ENCODE measurements at regions not wholly inside any gene's neighbourhood (a gene's known extent, or its start where the extent isn't known, plus 50 kb on each side); places are given as distances from the start of the nearest gene placed in this dataset.

GRCh38 chr4:82126512-82127040, 247.2 kb downstream of the HNRNPD start:
- no peak for TF ChIP-seq CTCF (IDR thresholded peaks at IDR 0.05; ENCODE audit: control extremely low read depth, extremely low read depth)
- ATAC-seq (ENCODE audit: insufficient read depth, low FRiP score) (no peak), DNase-seq (no peak)
- Histone ChIP-seq H3K9me3 (ENCODE audit: control insufficient read depth in 4 of 4, insufficient read depth in 3 of 4, low read length in 3 of 4) (no peaks in the 10 kb centered on the region), H3K4me3 (no peak overlapping the region), H3K27me3 (ENCODE audit: control insufficient read depth in 3 of 3, insufficient read depth in 3 of 3, low read length in 2 of 3) (no peaks in the 10 kb centered on the region), H3K36me3 (ENCODE audit: control insufficient read depth in 4 of 4, insufficient read depth in 4 of 4, low read length in 4 of 4) (no peaks in the 10 kb centered on the region), H3K4me1 (ENCODE audit: control insufficient read depth in 5 of 5, insufficient read depth in 5 of 5, low read length in 5 of 5) (no peaks in the 10 kb centered on the region), H3K9ac (ENCODE audit: insufficient read depth in 1 of 2, low read length in 2 of 2) (no peak overlapping the region), H3K27ac (ENCODE audit: low read depth in 1 of 2, low read length in 1 of 2) (no peak overlapping the region)
- WGBS, 2 donors, result 75 to 91% methylated on average over 5 of the region's 5 CpGs

- H3K27ac ChIP-seq (ENCODE audit: low read depth in 1 of 2, low read length in 1 of 2), result no peak overlapping the region
- no peaks in the 10 kb centered on the region for H3K27me3 ChIP-seq (ENCODE audit: control insufficient read depth in 3 of 3, insufficient read depth in 3 of 3, low read length in 2 of 3)
- no peak for TF ChIP-seq CTCF (IDR thresholded peaks at IDR 0.05; ENCODE audit: control extremely low read depth, extremely low read depth)
- H3K9me3 ChIP-seq (ENCODE audit: control insufficient read depth in 4 of 4, insufficient read depth in 3 of 4, low read length in 3 of 4), result no peaks in the 10 kb centered on the region
- no peak overlapping the region for H3K9ac ChIP-seq (ENCODE audit: insufficient read depth in 1 of 2, low read length in 2 of 2)
- ATAC-seq (ENCODE audit: insufficient read depth, low FRiP score) (no peak), DNase-seq (no peak)
- H3K36me3 ChIP-seq (ENCODE audit: control insufficient read depth in 4 of 4, insufficient read depth in 4 of 4, low read length in 4 of 4), result no peaks in the 10 kb centered on the region
- H3K4me3 ChIP-seq, result no peak overlapping the region
- no peaks in the 10 kb centered on the region for H3K4me1 ChIP-seq (ENCODE audit: control insufficient read depth in 5 of 5, insufficient read depth in 5 of 5, low read length in 5 of 5)
- 78 to 85% methylated on average over 6 of the region's 6 CpGs for WGBS, 2 donors
These were observed 247.9 kb downstream of the HNRNPD start for GRCh38 chr4:82125787-82126297.

GRCh38 chr4:82124932-82125786, 248.6 kb downstream of the HNRNPD start:
- H3K4me1 ChIP-seq (ENCODE audit: control insufficient read depth in 5 of 5, insufficient read depth in 5 of 5, low read length in 5 of 5), result no peaks in the 10 kb centered on the region
- H3K9ac ChIP-seq (ENCODE audit: insufficient read depth in 1 of 2, low read length in 2 of 2), result no peak overlapping the region
- no peaks in the 10 kb centered on the region for H3K36me3 ChIP-seq (ENCODE audit: control insufficient read depth in 4 of 4, insufficient read depth in 4 of 4, low read length in 4 of 4)
- H3K4me3 ChIP-seq, result no peak overlapping the region
- H3K9me3 ChIP-seq (ENCODE audit: control insufficient read depth in 4 of 4, insufficient read depth in 3 of 4, low read length in 3 of 4), result no peaks in the 10 kb centered on the region
- ATAC-seq (ENCODE audit: insufficient read depth, low FRiP score) (no peak), DNase-seq (no peak)
- no peak for TF ChIP-seq CTCF (IDR thresholded peaks at IDR 0.05; ENCODE audit: control extremely low read depth, extremely low read depth)
- H3K27ac ChIP-seq (ENCODE audit: low read depth in 1 of 2, low read length in 1 of 2), result no peak overlapping the region
- 82 to 89% methylated on average over 7 of the region's 7 CpGs for WGBS, 2 donors
- no peaks in the 10 kb centered on the region for H3K27me3 ChIP-seq (ENCODE audit: control insufficient read depth in 3 of 3, insufficient read depth in 3 of 3, low read length in 2 of 3)
